ENCODE measurements at regions not wholly inside any gene's neighbourhood (a gene's known extent, or its start where the extent isn't known, plus 50 kb on each side); places are given as distances from the start of the nearest gene placed in this dataset.

DNA sequence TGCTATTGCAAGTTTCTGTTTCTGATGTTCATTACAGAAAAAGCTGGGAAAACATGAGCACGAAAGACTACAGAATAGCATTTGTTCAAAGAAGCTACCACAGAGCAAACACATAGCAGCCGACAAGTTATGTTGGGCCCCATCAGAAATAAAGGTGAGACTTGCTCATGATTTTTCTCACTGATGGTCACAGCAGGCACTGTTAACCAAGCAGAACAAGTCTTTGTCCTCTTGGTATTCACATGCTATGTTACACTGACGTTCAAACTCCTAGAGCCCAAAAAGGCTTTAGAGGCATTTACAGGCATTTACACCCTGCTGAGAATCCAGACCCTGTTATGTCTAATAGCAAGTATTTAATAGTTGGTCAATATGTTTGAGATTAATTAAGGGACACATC, 235.0 kb upstream of the HNMT start:
- no peak for TF ChIP-seq CTCF (IDR thresholded peaks at IDR 0.05; ENCODE audit: insufficient read depth, low read length)
- H3K4me3 ChIP-seq (ENCODE audit: low read depth, low read length): no peak overlapping the region
- no peak for DNase-seq (ENCODE audit: low read depth)

- no peak overlapping the region for H3K4me3 ChIP-seq (ENCODE audit: low read depth, low read length)
- TF ChIP-seq CTCF (IDR thresholded peaks at IDR 0.05; ENCODE audit: insufficient read depth, low read length): no peak
- no peak for DNase-seq (ENCODE audit: low read depth)
Measured at GRCh38 chr2:137737559-137737958, 226.7 kb upstream of the HNMT start.

GRCh38 chr2:137741784-137742362, 222.4 kb upstream of the HNMT start:
- no peak overlapping the region for H3K4me3 ChIP-seq (ENCODE audit: low read depth, low read length)
- no peak for TF ChIP-seq CTCF (IDR thresholded peaks at IDR 0.05; ENCODE audit: insufficient read depth, low read length)
- DNase-seq (ENCODE audit: low read depth): no peak

DNA sequence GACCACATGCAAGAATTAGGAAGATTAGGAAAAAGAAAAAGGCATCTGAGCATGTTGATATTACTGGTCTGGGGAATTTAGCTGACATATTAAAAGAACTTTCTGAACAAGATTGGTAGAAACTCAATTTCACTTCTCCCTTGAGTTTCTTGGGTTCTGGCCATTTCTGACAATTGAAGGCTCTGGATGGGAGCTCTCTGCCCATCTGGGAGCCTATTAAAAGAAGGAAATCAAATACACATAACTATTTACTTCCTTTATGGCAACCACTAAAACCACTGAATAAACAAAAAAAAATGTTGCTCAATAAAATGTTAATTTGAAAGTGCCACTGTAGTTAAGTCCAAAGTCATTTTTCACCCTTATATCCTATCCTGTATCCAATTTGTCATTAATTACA, 216.8 kb upstream of the HNMT start:
- H3K4me3 ChIP-seq (ENCODE audit: low read depth, low read length): no peak overlapping the region
- no peak for TF ChIP-seq CTCF (IDR thresholded peaks at IDR 0.05; ENCODE audit: insufficient read depth, low read length)
- no peak for DNase-seq (ENCODE audit: low read depth)

- no peak overlapping the region for H3K4me3 ChIP-seq (ENCODE audit: low read depth, low read length)
- no peak for DNase-seq (ENCODE audit: low read depth)
- TF ChIP-seq CTCF (IDR thresholded peaks at IDR 0.05; ENCODE audit: insufficient read depth, low read length): no peak
Measured at GRCh38 chr2:137748533-137748932, 215.7 kb upstream of the HNMT start.

DNA sequence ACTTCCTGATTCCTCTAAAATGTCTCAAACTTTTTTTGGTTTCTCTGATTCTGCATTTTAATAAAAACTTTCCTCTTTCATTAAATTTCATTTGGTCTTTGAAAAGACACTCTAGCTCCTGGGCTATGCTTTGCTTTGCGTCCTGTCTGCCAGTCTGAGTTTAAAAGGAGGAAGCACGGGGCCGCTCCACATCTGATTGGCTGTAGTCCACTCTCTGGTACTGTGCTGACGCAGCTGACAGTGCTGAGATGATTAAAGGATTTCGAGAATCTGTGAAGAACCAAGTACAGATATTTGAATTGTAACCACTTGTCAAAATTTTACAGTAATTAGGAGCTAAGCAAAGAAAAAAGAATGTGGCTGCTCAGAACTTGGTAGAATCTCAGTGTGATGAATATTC, 199.6 kb upstream of the HNMT start:
- TF ChIP-seq CTCF (IDR thresholded peaks at IDR 0.05; ENCODE audit: insufficient read depth, low read length): no peak
- DNase-seq (ENCODE audit: low read depth): no peak
- no peak overlapping the region for H3K4me3 ChIP-seq (ENCODE audit: low read depth, low read length)

DNA sequence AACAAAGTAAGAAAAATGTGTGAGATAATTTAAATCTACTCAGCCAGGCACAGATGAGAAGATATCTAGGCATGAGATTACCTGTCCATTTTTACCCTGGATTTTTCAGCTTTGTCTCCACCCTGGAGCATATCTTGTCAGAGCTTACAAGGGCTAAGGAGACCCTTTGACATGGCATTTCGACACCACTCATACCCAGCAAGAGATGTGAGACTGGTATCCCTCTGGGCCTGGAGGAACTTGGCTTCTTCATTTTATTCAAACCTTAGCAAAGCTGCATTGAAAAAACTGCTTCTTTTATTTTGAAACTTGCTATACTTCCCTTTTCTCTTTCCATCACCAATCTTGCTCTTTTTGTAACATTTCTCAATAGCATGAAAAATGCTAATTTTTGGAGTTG, 194.9 kb upstream of the HNMT start:
- H3K4me3 ChIP-seq (ENCODE audit: low read depth, low read length): no peak overlapping the region
- TF ChIP-seq CTCF (IDR thresholded peaks at IDR 0.05; ENCODE audit: insufficient read depth, low read length): no peak
- DNase-seq (ENCODE audit: low read depth): no peak
